ENCODE measurements at regions not wholly inside any gene's neighbourhood (a gene's known extent, or its start where the extent isn't known, plus 50 kb on each side); places are given as distances from the start of the nearest gene placed in this dataset.

DNA sequence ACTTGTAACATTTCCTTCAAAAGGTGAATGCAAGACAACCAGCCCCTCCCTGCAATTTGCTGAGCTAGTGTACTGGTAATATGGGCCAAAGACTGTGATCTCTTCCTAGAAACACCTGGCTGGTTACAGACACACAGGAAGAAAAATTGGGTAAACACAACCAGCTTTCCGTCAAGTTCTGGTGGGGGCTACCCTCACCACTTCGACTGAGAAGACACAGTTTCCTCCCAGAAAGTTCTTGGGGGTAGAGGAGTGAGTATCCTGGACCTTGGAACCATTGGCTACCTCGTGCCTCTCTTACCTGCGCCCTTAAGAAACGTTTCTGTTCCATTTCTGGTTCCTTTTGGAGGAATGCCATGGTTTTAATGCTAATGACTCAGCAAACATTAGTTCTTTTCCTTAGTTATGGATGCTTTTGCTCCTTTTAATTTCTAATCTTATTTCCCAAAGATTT is 120.9 kb upstream of the DLX2 start:
- Histone ChIP-seq H3K27me3 (no peaks in the 10 kb centered on the region), H3K9ac (ENCODE audit: low read depth in 2 of 2, low read length in 2 of 2) (peak overlapping the region in 1 of 2 donors; percentile 29), H3K9me3 (no peaks in the 10 kb centered on the region), H3K4me3 (no peak overlapping the region), H3K36me3 (no peaks in the 10 kb centered on the region), H3K4me1 (peaks cover 5% of the 10 kb centered on the region), H3K27ac (peak overlapping the region; percentile 49)
- TF ChIP-seq, protein P1, sequence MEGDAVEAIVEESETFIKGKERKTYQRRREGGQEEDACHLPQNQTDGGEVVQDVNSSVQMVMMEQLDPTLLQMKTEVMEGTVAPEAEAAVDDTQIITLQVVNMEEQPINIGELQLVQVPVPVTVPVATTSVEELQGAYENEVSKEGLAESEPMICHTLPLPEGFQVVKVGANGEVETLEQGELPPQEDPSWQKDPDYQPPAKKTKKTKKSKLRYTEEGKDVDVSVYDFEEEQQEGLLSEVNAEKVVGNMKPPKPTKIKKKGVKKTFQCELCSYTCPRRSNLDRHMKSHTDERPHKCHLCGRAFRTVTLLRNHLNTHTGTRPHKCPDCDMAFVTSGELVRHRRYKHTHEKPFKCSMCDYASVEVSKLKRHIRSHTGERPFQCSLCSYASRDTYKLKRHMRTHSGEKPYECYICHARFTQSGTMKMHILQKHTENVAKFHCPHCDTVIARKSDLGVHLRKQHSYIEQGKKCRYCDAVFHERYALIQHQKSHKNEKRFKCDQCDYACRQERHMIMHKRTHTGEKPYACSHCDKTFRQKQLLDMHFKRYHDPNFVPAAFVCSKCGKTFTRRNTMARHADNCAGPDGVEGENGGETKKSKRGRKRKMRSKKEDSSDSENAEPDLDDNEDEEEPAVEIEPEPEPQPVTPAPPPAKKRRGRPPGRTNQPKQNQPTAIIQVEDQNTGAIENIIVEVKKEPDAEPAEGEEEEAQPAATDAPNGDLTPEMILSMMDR (IDR thresholded peaks at IDR 0.05) = no peak
- peak; percentile 50 for DNase-seq
- intact Hi-C loops (cut with DNase I) = no loop called here

DNA sequence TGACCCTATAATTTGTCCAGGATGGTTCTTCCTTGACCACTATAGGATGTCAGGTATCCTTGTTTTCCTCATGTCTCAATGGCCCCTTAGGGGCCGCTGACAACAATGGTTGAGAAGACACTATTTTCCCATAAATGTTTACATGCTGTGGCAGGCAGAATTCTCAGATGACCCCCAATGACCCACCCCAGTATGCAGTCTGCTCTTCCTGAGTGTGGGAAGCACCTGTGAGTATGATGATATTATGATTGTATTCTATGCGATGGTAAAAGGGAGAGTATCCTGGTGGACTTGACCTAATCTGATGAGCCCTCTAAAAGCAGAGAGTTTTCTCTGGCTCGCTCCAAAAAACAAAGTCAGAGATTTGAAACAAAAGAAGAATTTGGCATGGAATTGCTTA is 123.1 kb upstream of the DLX2 start:
- H3K4me1 ChIP-seq = peaks cover 5% of the 10 kb centered on the region
- TF ChIP-seq, protein P1 (IDR thresholded peaks at IDR 0.05) = no peak
- intact Hi-C loops (cut with DNase I) = no loop called here
- no peak overlapping the region for H3K4me3 ChIP-seq
- peak overlapping the region; percentile 18 for H3K27ac ChIP-seq
- DNase-seq = no peak
- no peaks in the 10 kb centered on the region for H3K27me3 ChIP-seq
- no peaks in the 10 kb centered on the region for H3K36me3 ChIP-seq
- H3K9me3 ChIP-seq = no peaks in the 10 kb centered on the region
- H3K9ac ChIP-seq (ENCODE audit: low read depth in 2 of 2, low read length in 2 of 2) = peak overlapping the region in 1 of 2 donors; percentile 42

DNA sequence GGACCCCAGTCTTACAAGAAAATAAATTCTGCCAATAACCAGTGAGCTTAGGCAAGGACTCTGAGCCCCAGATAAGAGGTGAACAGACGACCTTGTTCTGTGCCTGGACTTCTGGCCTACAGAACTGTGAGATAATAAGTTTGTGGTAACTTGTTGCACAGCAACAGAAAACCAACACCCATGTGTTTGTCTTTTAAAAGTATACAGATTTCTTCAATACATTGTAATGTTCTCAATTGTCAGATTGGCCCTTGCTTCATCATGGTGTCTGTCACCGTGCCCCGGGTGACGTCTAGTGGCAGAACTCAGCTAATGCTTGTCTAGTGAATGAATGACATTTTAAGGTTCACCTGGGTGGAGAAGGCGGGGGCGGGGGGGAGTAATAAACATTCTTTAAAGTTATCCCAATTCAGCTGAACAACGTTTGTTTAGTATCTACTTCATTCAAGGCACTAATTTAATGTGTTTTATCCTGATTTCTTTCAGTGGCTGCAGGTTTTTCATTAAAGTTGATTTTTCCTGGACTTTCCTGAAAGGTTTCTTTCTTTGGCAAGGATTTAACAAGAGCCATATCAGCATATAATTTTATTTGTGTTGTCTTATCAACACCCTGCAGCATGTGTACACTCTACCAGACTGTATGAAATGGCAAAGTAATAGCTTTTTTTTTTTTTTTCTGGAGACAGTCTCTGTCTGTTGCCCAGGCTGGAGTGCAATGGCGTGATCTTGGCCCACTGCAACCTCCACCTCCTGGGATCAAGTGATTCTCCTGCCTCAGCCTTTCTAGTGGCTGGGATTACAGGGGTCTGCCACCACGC is 123.8 kb upstream of the DLX2 start:
- no peaks in the 10 kb centered on the region for H3K27me3 ChIP-seq
- no peaks in the 10 kb centered on the region for H3K36me3 ChIP-seq
- H3K9me3 ChIP-seq = no peaks in the 10 kb centered on the region
- H3K27ac ChIP-seq = peak overlapping the region; percentile 18
- no peak overlapping the region for H3K4me3 ChIP-seq
- intact Hi-C loops (cut with DNase I) = no loop called here
- H3K4me1 ChIP-seq = peaks cover 5% of the 10 kb centered on the region
- DNase-seq = peak; percentile 83
- H3K9ac ChIP-seq (ENCODE audit: low read depth in 2 of 2, low read length in 2 of 2) = peak overlapping the region in 1 of 2 donors; percentile 42
- TF ChIP-seq, protein P1 (IDR thresholded peaks at IDR 0.05) = no peak

DNA sequence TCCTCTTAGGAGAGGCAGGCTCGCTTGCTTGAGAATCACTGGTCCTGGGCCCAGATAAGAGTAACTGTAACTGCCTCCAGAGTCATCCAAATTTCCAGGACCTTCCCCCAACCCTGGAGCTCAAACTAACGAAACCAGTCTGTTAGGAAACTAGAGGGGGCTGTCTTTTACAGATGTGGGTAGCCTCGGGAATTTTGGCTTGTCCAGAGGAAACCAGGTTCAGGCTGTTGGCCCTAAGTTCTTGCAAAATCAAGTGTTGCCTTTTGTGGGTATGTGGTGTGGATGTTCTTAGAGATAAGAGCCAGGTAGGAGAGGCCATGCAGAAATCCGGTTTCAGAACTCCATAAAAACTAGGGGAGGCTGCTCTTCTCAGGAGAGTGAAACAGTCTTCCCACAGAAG is 125.0 kb upstream of the DLX2 start:
- Histone ChIP-seq H3K27me3 (no peaks in the 10 kb centered on the region), H3K4me3 (no peak overlapping the region), H3K4me1 (peaks cover 5% of the 10 kb centered on the region), H3K9ac (ENCODE audit: low read depth in 2 of 2, low read length in 2 of 2) (no peak overlapping the region), H3K36me3 (no peaks in the 10 kb centered on the region), H3K27ac (no peak overlapping the region), H3K9me3 (no peaks in the 10 kb centered on the region)
- intact Hi-C loops (cut with DNase I) = no loop called here
- TF ChIP-seq, protein P1 (IDR thresholded peaks at IDR 0.05) = no peak
- no peak for DNase-seq

DNA sequence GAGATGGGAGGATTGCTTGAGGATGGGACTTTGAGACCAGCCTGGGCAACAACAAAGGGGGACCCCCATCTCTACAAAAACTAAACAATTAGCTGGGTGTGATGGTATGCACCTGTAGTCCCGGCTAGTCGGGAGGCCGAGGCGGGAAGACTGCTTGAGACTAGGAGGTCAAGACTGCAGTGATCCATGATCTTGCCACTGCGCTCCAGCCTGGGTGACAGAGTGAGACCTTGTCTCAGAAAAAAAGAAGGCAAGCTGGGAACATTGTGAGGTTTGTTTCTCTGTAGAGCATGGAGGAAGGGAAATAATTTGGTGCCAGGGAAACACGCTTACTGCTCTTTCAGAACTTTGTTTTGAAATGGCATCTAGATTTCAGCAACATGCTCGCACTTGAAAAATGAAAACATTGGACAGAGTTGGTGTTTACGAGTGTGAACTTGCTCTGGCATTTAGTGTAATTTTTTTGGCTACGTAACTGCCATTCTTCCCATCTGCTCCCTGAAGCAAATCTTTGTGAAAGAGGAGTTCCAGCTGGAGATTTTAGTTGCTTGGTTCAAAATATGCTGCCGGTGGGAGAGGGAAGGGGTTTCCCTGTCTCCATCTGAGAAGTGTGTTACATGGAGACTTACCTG is 125.6 kb upstream of the DLX2 start:
- H3K9me3 ChIP-seq = no peaks in the 10 kb centered on the region
- H3K4me3 ChIP-seq = no peak overlapping the region
- H3K27ac ChIP-seq = no peak overlapping the region
- intact Hi-C loops (cut with DNase I) = no loop called here
- no peak overlapping the region for H3K9ac ChIP-seq (ENCODE audit: low read depth in 2 of 2, low read length in 2 of 2)
- TF ChIP-seq, protein P1 (IDR thresholded peaks at IDR 0.05) = no peak
- DNase-seq = no peak
- H3K36me3 ChIP-seq = no peaks in the 10 kb centered on the region
- H3K27me3 ChIP-seq = no peaks in the 10 kb centered on the region
- H3K4me1 ChIP-seq = peaks cover 5% of the 10 kb centered on the region
